ENCODE measurements at regions not wholly inside any gene's neighbourhood (a gene's known extent, or its start where the extent isn't known, plus 50 kb on each side); places are given as distances from the start of the nearest gene placed in this dataset.
"Not testable (repeated sequence)": the region's sequence is repeated elsewhere in the genome, so short reads cannot be mapped to it uniquely, and the experiment has no call there.

DNA sequence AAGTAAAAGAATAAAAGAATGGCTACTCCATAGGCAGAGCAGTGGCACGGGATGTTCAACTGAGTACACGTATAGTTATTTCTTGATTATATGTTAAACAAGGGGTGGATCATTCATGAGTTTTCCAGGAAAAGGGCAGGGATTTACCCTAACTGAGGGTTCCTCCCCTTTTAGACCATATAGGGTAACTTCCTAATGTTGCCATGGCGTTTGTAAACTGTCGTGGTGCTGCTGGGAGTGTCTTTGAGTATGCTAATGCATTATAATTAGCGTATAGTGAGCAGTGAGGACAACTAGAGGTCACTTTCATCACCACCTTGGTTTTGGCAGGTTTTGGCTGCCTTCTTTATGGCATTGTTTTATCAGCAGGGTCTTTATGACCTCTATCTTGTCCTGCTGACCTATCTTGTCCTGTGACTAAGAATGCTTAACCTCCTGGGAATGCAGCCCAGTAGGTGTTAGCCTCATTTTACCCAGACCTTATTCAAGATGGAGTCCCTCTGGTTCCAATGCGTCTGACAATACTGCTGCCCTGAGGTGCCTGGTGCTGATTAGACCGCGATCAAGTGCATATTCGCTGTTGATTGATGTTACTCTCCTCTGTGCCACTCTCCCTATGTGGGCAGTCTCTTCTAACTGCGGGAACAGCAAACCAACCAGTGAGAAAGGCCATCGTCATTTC, 67.6 kb upstream of the AMN1 start:
- 95 to 100% methylated on average over 5 to 11 of the region's 11 CpGs for WGBS, 2 donors (ENCODE audit: low coverage in 1 of 2)
- intact Hi-C loops (cut with DNase I; ENCODE audit: low total_unique reads) (no loop called here), in situ Hi-C loops (cut with MboI; ENCODE audit: low pct_ligation_motif_present in 1 of 4, low pct_unique_long_range_greater_than_20kb in 1 of 4, low sequenced_read_pairs in 3 of 4) (no loop called here)
- Histone ChIP-seq H3K27ac (no peak overlapping the region), H3K36me3 (no peaks in the 10 kb centered on the region), H3K27me3 (no peaks in the 10 kb centered on the region), H3K4me3 (no peak overlapping the region), H3K4me1 (no peaks in the 10 kb centered on the region), H3K9me3 (no peaks in the 10 kb centered on the region)
- TF ChIP-seq POLR2A (IDR thresholded peaks at IDR 0.05) (no peak), POLR2AphosphoS5 (IDR thresholded peaks at IDR 0.05) (no peak)
- TF ChIP-seq, protein P1, sequence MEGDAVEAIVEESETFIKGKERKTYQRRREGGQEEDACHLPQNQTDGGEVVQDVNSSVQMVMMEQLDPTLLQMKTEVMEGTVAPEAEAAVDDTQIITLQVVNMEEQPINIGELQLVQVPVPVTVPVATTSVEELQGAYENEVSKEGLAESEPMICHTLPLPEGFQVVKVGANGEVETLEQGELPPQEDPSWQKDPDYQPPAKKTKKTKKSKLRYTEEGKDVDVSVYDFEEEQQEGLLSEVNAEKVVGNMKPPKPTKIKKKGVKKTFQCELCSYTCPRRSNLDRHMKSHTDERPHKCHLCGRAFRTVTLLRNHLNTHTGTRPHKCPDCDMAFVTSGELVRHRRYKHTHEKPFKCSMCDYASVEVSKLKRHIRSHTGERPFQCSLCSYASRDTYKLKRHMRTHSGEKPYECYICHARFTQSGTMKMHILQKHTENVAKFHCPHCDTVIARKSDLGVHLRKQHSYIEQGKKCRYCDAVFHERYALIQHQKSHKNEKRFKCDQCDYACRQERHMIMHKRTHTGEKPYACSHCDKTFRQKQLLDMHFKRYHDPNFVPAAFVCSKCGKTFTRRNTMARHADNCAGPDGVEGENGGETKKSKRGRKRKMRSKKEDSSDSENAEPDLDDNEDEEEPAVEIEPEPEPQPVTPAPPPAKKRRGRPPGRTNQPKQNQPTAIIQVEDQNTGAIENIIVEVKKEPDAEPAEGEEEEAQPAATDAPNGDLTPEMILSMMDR (IDR thresholded peaks at IDR 0.05) = no peak
- DNase-seq = no peak

GRCh38 chr12:31794745-31795144, 65.9 kb upstream of the AMN1 start:
- in situ Hi-C loops (cut with MboI; ENCODE audit: low pct_ligation_motif_present in 1 of 4, low pct_unique_long_range_greater_than_20kb in 1 of 4, low sequenced_read_pairs in 3 of 4) = no loop called here
- no peak for DNase-seq
- 71 to 74% methylated on average over 4 to 5 of the region's 5 CpGs for WGBS, 2 donors (ENCODE audit: low coverage in 1 of 2)
- H3K4me3 ChIP-seq = no peak overlapping the region
- H3K27ac ChIP-seq = no peak overlapping the region
- no peaks in the 10 kb centered on the region for H3K9me3 ChIP-seq
- no peaks in the 10 kb centered on the region for H3K4me1 ChIP-seq
- H3K36me3 ChIP-seq = no peaks in the 10 kb centered on the region
- intact Hi-C loops (cut with DNase I; ENCODE audit: low total_unique reads) = no loop called here
- no peaks in the 10 kb centered on the region for H3K27me3 ChIP-seq
- TF ChIP-seq POLR2AphosphoS5 (IDR thresholded peaks at IDR 0.05) (no peak), EP300 (IDR thresholded peaks at IDR 0.05; ENCODE audit: low read depth) (no peak), POLR2A (IDR thresholded peaks at IDR 0.05) (no peak)
- TF ChIP-seq, protein P1 (IDR thresholded peaks at IDR 0.05) = no peak

GRCh38 chr12:31791265-31791664, 62.4 kb upstream of the AMN1 start:
- H3K4me3 ChIP-seq; H3K36me3 ChIP-seq; H3K27me3 ChIP-seq; DNase-seq; in situ Hi-C loops (cut with MboI; ENCODE audit: low pct_ligation_motif_present in 1 of 4, low pct_unique_long_range_greater_than_20kb in 1 of 4, low sequenced_read_pairs in 3 of 4); H3K4me1 ChIP-seq; intact Hi-C loops (cut with DNase I; ENCODE audit: low total_unique reads); H3K9me3 ChIP-seq; H3K27ac ChIP-seq: not testable (repeated sequence)
- WGBS, 2 donors (ENCODE audit: low coverage in 1 of 2) = 90 to 92% methylated on average over 2 to 3 of the region's 3 CpGs

DNA sequence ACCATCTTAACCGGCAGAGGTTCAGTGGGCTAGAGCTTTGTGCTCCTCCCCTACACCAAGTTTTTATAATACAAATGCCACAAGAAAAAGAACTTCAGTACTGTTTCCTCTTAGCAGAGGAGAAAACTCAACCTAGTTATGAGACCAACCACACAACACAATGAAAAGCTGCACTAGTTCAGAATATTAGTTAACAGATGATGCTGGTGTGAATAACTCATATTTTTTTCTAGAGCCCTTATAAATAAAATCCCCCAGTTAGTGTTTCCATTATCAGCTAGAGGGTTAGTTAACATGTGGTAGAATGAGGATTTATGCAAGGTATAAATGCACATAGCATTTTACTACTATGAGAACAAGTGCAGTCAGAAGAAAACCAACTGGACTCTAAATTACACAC, 61.9 kb upstream of the AMN1 start:
- Histone ChIP-seq H3K27me3 (no peaks in the 10 kb centered on the region), H3K4me1 (no peaks in the 10 kb centered on the region), H3K27ac (no peak overlapping the region), H3K9me3 (no peaks in the 10 kb centered on the region), H3K36me3 (no peaks in the 10 kb centered on the region), H3K4me3 (no peak overlapping the region)
- WGBS, 2 donors (ENCODE audit: low coverage in 1 of 2) = 0 to 3% methylated on average over 1 of the region's 1 CpG
- TF ChIP-seq POLR2AphosphoS5 (IDR thresholded peaks at IDR 0.05) (no peak), EP300 (IDR thresholded peaks at IDR 0.05; ENCODE audit: low read depth) (no peak), POLR2A (IDR thresholded peaks at IDR 0.05) (no peak)
- TF ChIP-seq, protein P1 (IDR thresholded peaks at IDR 0.05) = no peak
- in situ Hi-C loops (cut with MboI; ENCODE audit: low pct_ligation_motif_present in 1 of 4, low pct_unique_long_range_greater_than_20kb in 1 of 4, low sequenced_read_pairs in 3 of 4) = no loop called here
- intact Hi-C loops (cut with DNase I; ENCODE audit: low total_unique reads) = no loop called here
- DNase-seq = no peak

GRCh38 chr12:31785318-31785717, 56.5 kb upstream of the AMN1 start:
- TF ChIP-seq POLR2A (IDR thresholded peaks at IDR 0.05) (no peak), POLR2AphosphoS5 (IDR thresholded peaks at IDR 0.05) (no peak), EP300 (IDR thresholded peaks at IDR 0.05; ENCODE audit: low read depth) (no peak)
- TF ChIP-seq, protein P1 (IDR thresholded peaks at IDR 0.05) = no peak
- Histone ChIP-seq H3K36me3 (no peaks in the 10 kb centered on the region), H3K4me1 (no peaks in the 10 kb centered on the region), H3K27ac (no peak overlapping the region), H3K9me3 (no peaks in the 10 kb centered on the region), H3K4me3 (no peak overlapping the region), H3K27me3 (no peaks in the 10 kb centered on the region)
- no peak for DNase-seq
- intact Hi-C loops (cut with DNase I; ENCODE audit: low total_unique reads) (no loop called here), in situ Hi-C loops (cut with MboI; ENCODE audit: low pct_ligation_motif_present in 1 of 4, low pct_unique_long_range_greater_than_20kb in 1 of 4, low sequenced_read_pairs in 3 of 4) (no loop called here)
- 84 to 85% methylated on average over 2 of the region's 2 CpGs for WGBS, 2 donors (ENCODE audit: low coverage in 1 of 2)

All from transverse colon (tissue), 4 donors.